Tibial nerve (tissue), 4 donors: ENCODE measurements at regions not wholly inside any gene's neighbourhood (a gene's known extent, or its start where the extent isn't known, plus 50 kb on each side); places are given as distances from the start of the nearest gene placed in this dataset.

ENCODE experiments used
- CTCF ChIP-seq, 5 experiments: fragments of 200-600 bp in 3 of 5; fragments of 450-650 bp in 2 of 5; sonication (generic) in 3 of 5; IDR thresholded peaks; one replicate each; pipeline ENCODE4 v1.5.1; 2016 to 2019; ENCODE audit warnings: antibody characterized with exemption in 5 of 5, mild to moderate bottlenecking in 3 of 5, moderate library complexity in 2 of 5
- EP300 ChIP-seq, 2 donors: sonication (generic); formaldehyde crosslinking; IDR thresholded peaks; one replicate each; pipeline ENCODE4 v1.6.1; 2017; ENCODE audit warnings: antibody characterized with exemption in 2 of 2, mild to moderate bottlenecking in 1 of 2
- POLR2A ChIP-seq, 2 donors: fragments of 450-650 bp; IDR thresholded peaks; one replicate each; pipeline ENCODE4 v1.6.1; 2017; ENCODE audit warnings: antibody characterized with exemption in 2 of 2, mild to moderate bottlenecking in 2 of 2, moderate library complexity in 2 of 2

DNA sequence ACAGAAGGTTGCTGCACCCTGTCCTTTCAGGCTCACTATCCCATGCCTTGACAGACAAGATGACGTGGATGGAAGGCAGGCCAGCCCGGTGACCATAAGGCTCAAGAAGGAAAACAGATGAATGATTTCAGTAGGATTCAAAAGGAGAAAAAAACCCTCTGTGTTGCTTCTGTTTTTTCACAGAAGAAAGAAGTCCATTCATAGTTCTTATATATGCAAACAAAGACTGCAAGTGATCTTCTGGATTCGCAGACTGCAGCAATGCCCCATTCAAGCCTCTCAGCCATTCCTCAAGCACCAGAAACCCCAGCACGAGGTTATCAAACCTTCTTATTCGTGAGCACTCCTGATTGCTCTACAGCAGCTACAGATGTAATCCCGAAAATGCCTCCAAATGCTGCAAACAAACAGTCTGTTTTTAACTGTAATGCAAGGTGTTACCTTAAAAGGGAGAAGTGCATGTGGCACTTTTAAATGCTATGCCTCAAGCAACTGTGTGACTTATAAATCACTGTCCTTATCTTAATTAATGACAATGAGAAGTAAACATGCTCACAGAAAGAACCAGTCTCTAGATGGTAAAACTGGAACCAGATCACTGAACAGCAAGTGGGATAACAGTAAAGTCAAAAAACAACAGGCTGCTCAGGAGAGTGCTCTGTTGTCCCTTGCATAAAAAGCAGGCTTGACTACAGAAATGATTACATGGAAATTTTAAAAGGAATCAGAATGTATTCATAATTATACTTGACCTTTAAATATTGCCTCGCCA, 173.9 kb downstream of the HHIPL2 start:
- no peak for TF ChIP-seq CTCF (IDR thresholded peaks at IDR 0.05)
- TF ChIP-seq POLR2A (IDR thresholded peaks at IDR 0.05), result no peak
- no peak for TF ChIP-seq EP300 (IDR thresholded peaks at IDR 0.05)
